ENCODE measurements at regions not wholly inside any gene's neighbourhood (a gene's known extent, or its start where the extent isn't known, plus 50 kb on each side); places are given as distances from the start of the nearest gene placed in this dataset.

DNA sequence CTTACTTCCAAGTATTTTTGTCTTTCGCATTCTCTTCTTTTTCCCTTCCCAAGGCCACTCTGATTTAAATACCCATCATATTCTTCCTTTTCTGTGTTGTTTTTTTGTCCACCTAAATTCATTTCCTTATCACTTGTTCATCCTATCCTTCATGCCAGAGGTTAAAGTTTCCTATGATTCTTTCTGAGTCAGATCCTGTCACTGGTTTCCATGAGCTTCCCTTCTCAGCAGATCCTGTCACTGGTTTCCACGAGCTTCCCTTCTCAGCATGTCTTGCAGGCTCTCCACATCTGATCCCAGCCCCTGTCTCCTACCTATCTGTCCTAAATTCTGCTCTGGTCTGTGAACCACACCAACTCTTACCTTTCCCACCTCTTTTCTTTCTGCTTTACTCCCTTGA lies 311.8 kb upstream of the RGS6 start (continued):
- TF ChIP-seq, protein P1, sequence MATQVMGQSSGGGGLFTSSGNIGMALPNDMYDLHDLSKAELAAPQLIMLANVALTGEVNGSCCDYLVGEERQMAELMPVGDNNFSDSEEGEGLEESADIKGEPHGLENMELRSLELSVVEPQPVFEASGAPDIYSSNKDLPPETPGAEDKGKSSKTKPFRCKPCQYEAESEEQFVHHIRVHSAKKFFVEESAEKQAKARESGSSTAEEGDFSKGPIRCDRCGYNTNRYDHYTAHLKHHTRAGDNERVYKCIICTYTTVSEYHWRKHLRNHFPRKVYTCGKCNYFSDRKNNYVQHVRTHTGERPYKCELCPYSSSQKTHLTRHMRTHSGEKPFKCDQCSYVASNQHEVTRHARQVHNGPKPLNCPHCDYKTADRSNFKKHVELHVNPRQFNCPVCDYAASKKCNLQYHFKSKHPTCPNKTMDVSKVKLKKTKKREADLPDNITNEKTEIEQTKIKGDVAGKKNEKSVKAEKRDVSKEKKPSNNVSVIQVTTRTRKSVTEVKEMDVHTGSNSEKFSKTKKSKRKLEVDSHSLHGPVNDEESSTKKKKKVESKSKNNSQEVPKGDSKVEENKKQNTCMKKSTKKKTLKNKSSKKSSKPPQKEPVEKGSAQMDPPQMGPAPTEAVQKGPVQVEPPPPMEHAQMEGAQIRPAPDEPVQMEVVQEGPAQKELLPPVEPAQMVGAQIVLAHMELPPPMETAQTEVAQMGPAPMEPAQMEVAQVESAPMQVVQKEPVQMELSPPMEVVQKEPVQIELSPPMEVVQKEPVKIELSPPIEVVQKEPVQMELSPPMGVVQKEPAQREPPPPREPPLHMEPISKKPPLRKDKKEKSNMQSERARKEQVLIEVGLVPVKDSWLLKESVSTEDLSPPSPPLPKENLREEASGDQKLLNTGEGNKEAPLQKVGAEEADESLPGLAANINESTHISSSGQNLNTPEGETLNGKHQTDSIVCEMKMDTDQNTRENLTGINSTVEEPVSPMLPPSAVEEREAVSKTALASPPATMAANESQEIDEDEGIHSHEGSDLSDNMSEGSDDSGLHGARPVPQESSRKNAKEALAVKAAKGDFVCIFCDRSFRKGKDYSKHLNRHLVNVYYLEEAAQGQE (IDR thresholded peaks at IDR 0.05; ENCODE audit: unreplicated experiment): no peak
- TF ChIP-seq STAT1 (IDR thresholded peaks at IDR 0.05; ENCODE audit: unreplicated experiment): no peak

DNA sequence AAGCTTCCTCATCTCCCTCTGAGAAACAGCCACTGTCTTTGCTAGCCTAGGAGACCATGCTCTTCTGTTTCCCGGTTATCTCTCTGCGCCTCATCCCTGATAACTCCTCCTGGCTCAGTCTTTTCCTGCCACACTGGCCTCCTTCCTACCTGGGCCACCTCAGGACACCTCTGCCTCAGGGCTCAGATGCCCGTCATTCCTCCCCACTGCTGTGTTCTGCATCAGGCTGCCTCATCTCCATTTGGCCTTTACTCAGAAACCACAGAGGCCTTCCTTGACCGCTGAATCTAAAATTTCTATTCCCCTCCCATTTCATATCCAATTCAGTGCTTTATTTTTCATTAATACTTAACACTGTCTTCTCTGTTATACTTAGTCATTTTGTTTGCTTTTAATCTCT lies 311.0 kb upstream of the RGS6 start:
- Histone ChIP-seq H3K4me2 (no peak overlapping the region), H3K27ac (ENCODE audit: low read depth) (no peak overlapping the region), H3K36me3 (ENCODE audit: insufficient read depth) (no peaks in the 10 kb centered on the region), H2AFZ (no peak overlapping the region), H3K79me2 (replicated peaks; ENCODE audit: insufficient read depth) (no peaks in the 10 kb centered on the region), H3K4me3 (no peak overlapping the region), H3K4me1 (ENCODE audit: insufficient read depth) (peaks cover 3% of the 10 kb centered on the region; the same call in 1 of the 2 replicates), H4K20me1 (replicated peaks; ENCODE audit: insufficient read depth) (no peaks in the 10 kb centered on the region), H3K27me3 (ENCODE audit: insufficient read depth) (no peaks in the 10 kb centered on the region), H3F3A (replicated peaks; ENCODE audit: low read depth) (no peaks in the 10 kb centered on the region), H3K9me2 (ENCODE audit: insufficient read depth) (peaks cover 2% of the 10 kb centered on the region)
- Mint-ChIP-seq H3K4me1 (peaks cover 21% of the 10 kb centered on the region), H3K27ac (no peak overlapping the region), H3K4me3 (no peak overlapping the region), H3K36me3 (ENCODE audit: low read depth) (peaks cover 17% of the 10 kb centered on the region), H3K9me3 (no peaks in the 10 kb centered on the region), H3K27me3 (ENCODE audit: insufficient read depth, low read depth, poor library complexity) (peaks cover 2% of the 10 kb centered on the region)
- ATAC-seq (peak; percentile 60), DNase-seq (ENCODE audit: low spot score) (no peak)
- TF ChIP-seq EZH2 (IDR thresholded peaks at IDR 0.05; ENCODE audit: low read depth, unreplicated experiment): no peak
- TF ChIP-seq CREB1 (CRISPR knock-in tag; IDR thresholded peaks at IDR 0.05; ENCODE audit: low read depth): no peak
- TF ChIP-seq, protein P1 (IDR thresholded peaks at IDR 0.05; ENCODE audit: unreplicated experiment): no peak
- no peak for TF ChIP-seq ZNF114 (CRISPR knock-in tag; IDR thresholded peaks at IDR 0.05)
- TF ChIP-seq, protein P2, sequence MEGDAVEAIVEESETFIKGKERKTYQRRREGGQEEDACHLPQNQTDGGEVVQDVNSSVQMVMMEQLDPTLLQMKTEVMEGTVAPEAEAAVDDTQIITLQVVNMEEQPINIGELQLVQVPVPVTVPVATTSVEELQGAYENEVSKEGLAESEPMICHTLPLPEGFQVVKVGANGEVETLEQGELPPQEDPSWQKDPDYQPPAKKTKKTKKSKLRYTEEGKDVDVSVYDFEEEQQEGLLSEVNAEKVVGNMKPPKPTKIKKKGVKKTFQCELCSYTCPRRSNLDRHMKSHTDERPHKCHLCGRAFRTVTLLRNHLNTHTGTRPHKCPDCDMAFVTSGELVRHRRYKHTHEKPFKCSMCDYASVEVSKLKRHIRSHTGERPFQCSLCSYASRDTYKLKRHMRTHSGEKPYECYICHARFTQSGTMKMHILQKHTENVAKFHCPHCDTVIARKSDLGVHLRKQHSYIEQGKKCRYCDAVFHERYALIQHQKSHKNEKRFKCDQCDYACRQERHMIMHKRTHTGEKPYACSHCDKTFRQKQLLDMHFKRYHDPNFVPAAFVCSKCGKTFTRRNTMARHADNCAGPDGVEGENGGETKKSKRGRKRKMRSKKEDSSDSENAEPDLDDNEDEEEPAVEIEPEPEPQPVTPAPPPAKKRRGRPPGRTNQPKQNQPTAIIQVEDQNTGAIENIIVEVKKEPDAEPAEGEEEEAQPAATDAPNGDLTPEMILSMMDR (conservative IDR thresholded peaks at IDR 0.05; ENCODE audit: low read depth in 2 of 2): no peak
- no peak for TF ChIP-seq EZH2phosphoT487 (IDR thresholded peaks at IDR 0.05; ENCODE audit: unreplicated experiment)
- no peak for TF ChIP-seq JUNB (IDR thresholded peaks at IDR 0.05; ENCODE audit: unreplicated experiment)
- TF ChIP-seq NANOG (IDR thresholded peaks at IDR 0.05; ENCODE audit: borderline replicate concordance): no peak
- no peak for TF ChIP-seq ZNF331 (CRISPR knock-in tag; IDR thresholded peaks at IDR 0.05; ENCODE audit: low read depth)
- TF ChIP-seq, protein P3, sequence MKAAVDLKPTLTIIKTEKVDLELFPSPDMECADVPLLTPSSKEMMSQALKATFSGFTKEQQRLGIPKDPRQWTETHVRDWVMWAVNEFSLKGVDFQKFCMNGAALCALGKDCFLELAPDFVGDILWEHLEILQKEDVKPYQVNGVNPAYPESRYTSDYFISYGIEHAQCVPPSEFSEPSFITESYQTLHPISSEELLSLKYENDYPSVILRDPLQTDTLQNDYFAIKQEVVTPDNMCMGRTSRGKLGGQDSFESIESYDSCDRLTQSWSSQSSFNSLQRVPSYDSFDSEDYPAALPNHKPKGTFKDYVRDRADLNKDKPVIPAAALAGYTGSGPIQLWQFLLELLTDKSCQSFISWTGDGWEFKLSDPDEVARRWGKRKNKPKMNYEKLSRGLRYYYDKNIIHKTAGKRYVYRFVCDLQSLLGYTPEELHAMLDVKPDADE (IDR thresholded peaks at IDR 0.05): no peak
- TF ChIP-seq POLR2AphosphoS5 (IDR thresholded peaks at IDR 0.05; ENCODE audit: low read depth): no peak
- TF ChIP-seq STAT1 (IDR thresholded peaks at IDR 0.05; ENCODE audit: unreplicated experiment): no peak

All from GM23338 (cell line).